ENCODE measurements at regions not wholly inside any gene's neighbourhood (a gene's known extent, or its start where the extent isn't known, plus 50 kb on each side); places are given as distances from the start of the nearest gene placed in this dataset.

- no peak for DNase-seq
These were observed 1392.4 kb upstream of the CELF2 start for GRCh38 chr10:9625304-9625703.

GRCh38 chr10:9634466-9634865 is 1383.2 kb upstream of the CELF2 start:
- DNase-seq = no peak

- DNase-seq = no peak
These were observed 1382.0 kb upstream of the CELF2 start for GRCh38 chr10:9635691-9636090.

GRCh38 chr10:9636216-9636615 is 1381.5 kb upstream of the CELF2 start:
- no peak for DNase-seq

GRCh38 chr10:9643782-9644181 is 1373.9 kb upstream of the CELF2 start:
- DNase-seq = no peak

GRCh38 chr10:9645404-9645803 is 1372.3 kb upstream of the CELF2 start:
- DNase-seq = no peak

- no peak for DNase-seq
These were observed 1371.6 kb upstream of the CELF2 start for GRCh38 chr10:9645928-9646600.

- no peak for DNase-seq
These were observed 1363.4 kb upstream of the CELF2 start for GRCh38 chr10:9654261-9654660.

- DNase-seq = no peak
These were observed 1361.3 kb upstream of the CELF2 start for GRCh38 chr10:9656386-9656785.

GRCh38 chr10:9656996-9657395 is 1360.7 kb upstream of the CELF2 start:
- no peak for DNase-seq

- DNase-seq = no peak
These were observed 1360.1 kb upstream of the CELF2 start for GRCh38 chr10:9657530-9657929.

GRCh38 chr10:9668411-9668810 is 1349.3 kb upstream of the CELF2 start:
- DNase-seq = no peak

GRCh38 chr10:9670911-9671310 is 1346.8 kb upstream of the CELF2 start:
- DNase-seq = no peak

GRCh38 chr10:9681655-9682054 is 1336.0 kb upstream of the CELF2 start:
- DNase-seq = no peak

GRCh38 chr10:9682802-9683201 is 1334.9 kb upstream of the CELF2 start:
- no peak for DNase-seq

GRCh38 chr10:9684186-9684585 is 1333.5 kb upstream of the CELF2 start:
- DNase-seq = no peak

- DNase-seq = no peak
These were observed 1332.1 kb upstream of the CELF2 start for GRCh38 chr10:9685596-9685995.

GRCh38 chr10:9688711-9689110 is 1329.0 kb upstream of the CELF2 start:
- no peak for DNase-seq

- DNase-seq = no peak
These were observed 1310.5 kb upstream of the CELF2 start for GRCh38 chr10:9707216-9707615.

- no peak for DNase-seq
These were observed 1307.8 kb upstream of the CELF2 start for GRCh38 chr10:9709849-9710248.

- DNase-seq = no peak
These were observed 1305.3 kb upstream of the CELF2 start for GRCh38 chr10:9712393-9712792.

- no peak for DNase-seq
These were observed 1298.4 kb upstream of the CELF2 start for GRCh38 chr10:9719246-9719645.

GRCh38 chr10:9733766-9734165 is 1283.9 kb upstream of the CELF2 start:
- no peak for DNase-seq

GRCh38 chr10:9734218-9734617 is 1283.5 kb upstream of the CELF2 start:
- no peak for DNase-seq

- DNase-seq = no peak
These were observed 1281.9 kb upstream of the CELF2 start for GRCh38 chr10:9735731-9736130.

- DNase-seq = no peak
These were observed 1274.0 kb upstream of the CELF2 start for GRCh38 chr10:9743639-9744038.

All from amniotic stem cell (primary cell).